HG02981 (cell line): ENCODE measurements at regions not wholly inside any gene's neighbourhood (a gene's known extent, or its start where the extent isn't known, plus 50 kb on each side); places are given as distances from the start of the nearest gene placed in this dataset.

Source experiments
- ATAC-seq: cut with Tn5 transposase; IDR thresholded peaks from one replicate; pipeline ENCODE4 v1.9.1; 2021; ENCODE audit warnings: mild to moderate bottlenecking, moderate library complexity; ENCODE audit not compliant: unreplicated experiment

DNA sequence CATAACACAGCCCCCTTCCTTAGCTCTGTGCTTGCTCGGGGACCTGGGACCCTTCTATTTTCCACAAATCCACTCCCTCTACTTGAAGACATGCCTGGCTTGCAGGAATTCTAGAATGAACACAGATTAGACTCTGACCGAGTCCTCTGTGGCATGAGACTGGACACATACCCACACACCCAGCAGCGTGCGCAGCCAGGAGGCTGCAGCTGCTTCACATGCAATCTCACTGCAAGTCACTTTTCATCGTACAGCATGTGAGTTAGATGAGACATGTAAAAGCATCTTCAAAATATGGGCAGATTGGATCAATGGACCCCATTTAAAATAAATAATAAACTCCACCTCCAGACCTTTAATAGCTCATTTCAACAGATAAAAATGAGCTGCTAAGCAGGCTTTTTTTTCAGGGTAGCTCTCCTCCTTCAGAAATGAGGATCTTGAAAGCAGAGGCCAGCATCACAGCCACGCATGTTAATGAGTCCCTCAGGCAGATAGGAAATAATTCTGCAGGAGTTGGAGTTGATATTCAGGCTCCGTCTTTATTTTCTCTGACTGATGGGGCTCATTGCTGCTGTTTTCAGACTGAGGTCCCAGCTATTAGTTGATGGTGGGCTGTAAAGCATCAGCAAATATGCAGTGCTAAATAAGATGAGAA, 215.1 kb upstream of the GGTLC1 start:
- no peak for ATAC-seq

DNA sequence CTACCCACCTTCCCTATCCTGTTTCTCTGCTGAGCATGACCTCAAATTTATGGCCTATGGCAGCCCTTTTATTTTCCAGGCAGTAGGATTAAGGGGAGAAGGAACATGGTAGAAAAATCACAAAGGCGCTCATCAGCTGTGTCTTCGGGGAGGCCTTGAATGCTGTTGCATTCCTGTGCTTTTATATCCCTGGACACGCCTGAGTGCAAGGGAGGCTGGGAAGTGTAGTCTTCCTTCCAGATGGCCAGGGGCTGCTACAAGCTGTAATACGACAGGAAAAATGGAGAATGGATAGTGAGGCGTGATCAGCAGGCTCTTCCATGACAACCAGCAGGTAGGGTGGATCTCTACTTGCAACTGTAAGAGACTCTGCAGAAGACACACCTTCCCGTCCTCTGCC, 210.9 kb upstream of the GGTLC1 start:
- no peak for ATAC-seq

DNA sequence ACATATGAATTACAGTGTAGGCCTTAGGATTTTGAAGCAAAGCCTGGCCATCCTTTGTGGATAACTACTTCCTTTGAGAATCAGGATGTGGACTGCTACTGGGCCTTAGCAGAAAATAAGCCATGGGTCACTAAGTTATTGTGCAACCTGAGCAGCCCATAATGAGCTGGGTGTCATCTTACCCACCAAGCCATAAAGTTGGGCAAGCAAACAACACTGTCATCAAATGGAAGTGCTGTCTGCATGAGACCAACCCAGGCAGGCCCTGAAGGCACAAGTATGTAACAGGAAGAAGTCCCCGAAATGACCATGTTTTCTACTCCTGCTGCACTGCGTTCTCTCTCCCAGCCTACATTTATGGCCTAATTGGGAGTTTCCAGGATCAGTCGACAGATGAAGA, 205.6 kb upstream of the GGTLC1 start:
- ATAC-seq: no peak

DNA sequence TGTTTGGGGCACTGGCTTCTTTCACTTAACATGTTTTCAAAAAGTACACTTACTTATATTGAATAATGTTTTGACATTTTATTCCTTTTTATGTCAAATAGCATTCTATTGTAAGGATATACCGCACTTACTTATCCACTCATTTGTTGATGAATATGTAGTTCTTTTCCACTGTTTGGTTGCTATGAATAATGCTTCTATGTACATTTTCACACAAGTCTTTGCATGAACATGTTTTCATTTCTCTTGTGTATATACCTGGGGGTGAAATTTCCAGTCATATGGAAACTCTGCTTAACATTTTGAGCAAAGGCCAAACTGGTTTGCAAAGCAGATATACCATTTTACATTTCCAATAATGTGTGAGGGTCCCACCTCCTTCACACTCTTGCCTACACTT, 202.3 kb upstream of the GGTLC1 start:
- ATAC-seq: no peak

DNA sequence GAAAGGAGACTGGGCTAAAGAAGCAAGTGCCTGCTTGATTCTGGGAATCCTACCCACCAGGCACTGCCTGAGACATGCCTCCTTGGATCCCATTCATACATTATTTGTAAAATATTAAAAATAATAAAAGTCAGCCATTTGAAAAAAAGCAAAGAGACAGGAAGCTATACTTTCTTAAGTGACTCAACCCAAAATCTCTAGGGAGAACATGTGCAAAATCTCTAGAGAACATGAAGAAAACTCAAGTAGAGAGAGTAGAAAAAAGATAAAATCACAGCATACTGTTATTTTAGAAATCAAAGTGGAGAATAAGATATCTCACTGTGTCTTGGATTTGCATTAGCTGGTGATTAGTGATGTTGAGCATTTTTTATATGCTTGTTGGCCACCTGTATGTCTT, 197.2 kb upstream of the GGTLC1 start:
- no peak for ATAC-seq

DNA sequence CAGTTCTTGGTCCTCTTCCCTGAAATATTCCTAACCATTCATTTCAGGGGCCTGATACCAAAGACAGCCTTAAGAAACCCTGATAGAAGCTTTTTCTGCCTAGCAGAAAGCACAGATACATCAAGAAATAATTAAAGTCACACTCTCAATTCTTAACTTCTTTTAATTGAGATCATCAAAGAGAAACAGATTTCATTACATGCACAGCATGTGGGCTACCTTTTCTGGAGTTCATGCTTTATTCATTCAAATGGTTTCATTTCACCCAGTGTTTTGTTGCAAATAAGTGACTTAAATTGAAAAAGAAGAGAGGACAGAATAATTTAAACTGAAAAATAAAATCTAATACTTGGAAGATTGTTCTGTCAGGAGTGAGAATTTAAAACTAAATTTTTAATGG, 192.6 kb upstream of the GGTLC1 start:
- ATAC-seq: no peak

DNA sequence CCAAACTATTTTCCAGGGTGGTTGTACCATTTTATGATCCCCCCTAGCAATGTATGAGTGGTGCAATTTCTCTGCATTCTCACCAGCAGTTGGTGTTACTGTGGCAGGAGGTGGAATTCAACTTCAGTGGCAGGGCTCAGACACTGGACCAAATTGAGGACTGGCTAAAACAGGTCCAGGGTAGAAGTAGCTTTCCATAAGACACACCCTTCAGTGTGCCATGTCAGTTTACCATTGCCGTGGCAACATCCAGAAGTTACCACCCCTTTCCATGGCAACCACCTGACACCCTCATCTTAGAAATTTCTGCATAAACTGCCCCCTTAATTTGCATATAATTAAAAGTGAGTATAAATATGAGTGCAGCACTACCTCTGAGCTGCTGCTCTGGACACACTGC, 180.7 kb upstream of the GGTLC1 start:
- no peak for ATAC-seq

DNA sequence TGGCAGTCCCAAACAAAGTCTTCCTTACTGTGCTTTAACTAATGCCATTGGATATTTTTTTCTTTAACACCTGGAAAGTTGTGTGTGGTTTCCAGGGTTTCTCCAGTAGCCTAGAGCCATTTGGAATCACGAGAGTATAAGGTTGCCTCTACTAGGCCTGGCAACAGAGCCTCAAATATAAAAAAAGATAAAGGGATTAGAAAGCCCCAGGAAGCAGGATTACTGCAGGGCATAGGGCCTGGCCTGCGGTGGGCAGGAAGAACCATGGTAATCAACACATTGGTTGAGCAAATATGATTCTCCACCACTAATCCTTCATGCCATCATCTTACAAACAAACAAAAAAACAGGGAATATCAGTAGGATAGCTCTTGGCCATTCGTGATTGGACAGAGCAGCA, 177.8 kb upstream of the GGTLC1 start:
- no peak for ATAC-seq

DNA sequence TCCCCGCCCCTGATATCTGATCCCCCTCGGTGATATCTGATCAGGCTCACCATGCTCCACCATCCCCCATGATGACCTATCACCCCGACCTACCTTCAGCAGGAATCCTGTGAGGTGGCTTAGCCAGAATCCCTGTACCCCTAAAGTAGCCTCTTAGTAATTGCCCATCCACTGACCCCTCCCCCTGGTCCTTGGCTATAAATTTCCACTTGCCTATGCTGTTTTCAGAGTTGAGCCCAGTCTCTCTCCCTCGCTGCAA, 177.5 kb upstream of the GGTLC1 start:
- no peak for ATAC-seq

DNA sequence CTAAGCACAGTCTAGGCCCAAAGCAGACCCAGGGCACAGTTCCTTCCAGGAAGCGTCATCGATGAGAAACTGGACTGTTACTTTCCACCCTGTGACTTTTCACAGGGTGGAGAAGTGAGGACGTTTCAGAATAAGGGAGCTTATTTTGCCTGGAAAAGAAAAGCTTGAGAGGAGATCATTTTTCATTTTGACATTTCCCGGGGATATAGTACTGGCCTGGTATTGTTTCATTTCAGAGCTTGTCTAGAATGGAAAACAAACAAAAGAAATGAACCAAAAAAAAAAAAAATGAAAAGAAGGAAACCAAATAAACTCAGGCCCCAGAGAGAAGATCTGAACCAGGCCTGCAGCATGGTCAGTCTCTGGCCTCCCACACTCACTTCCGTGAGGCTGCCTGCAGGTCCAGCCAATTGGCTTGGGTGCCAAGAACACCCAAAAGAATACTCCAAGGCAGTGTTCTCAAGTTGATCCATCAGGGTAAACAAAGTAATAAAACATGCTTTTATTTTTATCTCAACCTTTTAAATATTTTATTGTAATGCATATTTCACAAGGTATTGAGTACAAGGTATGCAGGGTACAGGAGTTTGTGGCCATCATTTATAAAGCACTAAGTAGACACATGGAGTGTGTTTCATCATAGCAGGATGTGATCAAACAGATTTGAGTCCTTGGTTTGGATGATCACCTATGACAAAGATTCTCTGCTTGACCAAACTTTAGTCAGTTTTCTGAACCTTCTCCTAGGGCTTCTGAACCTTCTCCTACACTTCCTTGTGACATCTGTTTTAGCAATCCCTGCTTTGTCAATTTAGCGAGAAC, 176.9 kb upstream of the GGTLC1 start:
- ATAC-seq: no peak

DNA sequence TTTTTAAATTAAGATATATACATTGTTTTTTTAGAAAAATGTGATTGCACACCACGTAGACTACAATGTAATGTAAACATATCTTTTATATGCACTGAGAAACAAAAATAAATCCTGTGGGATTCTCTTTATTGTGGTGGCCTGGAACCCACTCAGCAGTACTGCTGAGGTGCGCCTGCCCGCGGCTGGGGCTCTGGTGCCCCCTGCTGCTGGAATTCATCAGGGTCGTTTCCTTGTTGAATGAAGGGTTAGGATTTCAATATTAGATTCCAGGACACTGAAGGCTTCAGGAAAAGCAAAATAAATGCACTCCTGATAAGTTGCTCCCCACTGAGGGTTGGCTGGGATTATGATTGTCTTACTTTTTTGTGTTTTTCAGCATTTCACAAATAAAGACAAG, 175.8 kb upstream of the GGTLC1 start:
- no peak for ATAC-seq

DNA sequence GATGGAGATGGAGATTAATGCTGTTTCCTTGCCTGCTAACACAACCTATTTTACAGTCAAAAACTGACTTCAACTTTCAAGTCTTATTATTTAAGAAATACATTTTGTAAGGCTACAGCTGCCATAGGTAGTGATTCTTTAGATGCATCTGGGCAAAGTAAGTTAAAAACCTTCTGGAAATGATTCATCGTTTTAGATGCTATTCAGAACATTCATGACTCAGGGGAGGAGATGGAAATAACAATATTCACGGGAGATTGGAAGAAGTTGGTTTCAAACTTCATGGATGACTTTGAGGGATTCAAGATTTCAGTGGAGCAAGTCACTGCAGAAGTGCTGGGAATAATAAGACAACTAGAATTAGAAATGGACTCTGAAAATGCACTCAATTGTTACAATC, 174.9 kb upstream of the GGTLC1 start:
- ATAC-seq: no peak

DNA sequence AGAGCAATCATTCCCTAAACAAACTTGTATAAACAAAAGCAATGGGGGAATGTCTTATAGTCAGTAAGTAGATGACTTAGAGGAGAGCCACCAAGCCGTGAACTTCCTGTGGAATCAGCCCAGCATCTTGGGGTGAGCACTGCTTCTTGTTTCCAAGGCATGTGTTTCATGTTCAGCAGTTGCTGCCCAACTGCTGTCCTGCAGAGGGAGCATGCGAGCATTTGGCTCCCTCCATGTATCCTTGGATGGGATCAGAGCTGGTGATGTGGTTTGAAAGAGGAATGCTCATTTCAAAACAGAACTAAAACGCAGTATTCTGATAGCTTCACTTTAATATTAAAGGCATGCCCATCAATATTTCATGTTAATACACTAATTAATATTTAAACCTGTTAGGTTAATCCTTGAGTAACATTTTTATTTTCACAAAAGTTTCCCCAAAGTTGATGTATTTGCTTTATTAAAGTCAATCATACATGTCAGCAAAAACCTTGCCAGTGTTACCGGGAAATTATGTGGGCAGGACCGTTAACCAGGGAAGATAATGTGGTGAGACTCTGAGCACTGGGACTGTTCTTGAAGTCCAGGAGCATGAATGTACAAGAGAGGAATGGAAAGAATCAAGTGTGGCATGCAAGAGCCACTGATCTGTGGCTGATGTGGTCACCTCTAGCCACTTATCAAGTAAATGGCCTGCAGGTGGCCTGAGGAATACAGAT, 172.1 kb upstream of the GGTLC1 start:
- no peak for ATAC-seq

DNA sequence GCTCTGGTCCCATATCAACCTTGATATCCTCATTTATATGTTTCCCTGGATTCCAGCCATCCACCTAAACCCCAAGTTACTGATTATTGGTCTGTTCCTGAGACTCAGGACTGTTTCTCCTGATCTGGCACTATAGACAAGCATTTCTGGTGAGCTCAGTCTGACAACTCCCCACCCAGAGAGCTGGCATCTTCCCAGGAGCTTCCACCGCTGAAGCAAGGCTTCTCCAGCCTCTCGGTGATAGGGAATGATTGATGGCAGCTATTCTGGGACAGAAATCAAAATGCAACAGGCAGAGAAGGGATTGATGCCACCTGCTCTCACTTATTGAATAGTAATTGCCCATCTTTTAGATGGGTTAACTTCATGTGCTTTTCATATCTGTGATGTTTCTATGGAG, 169.7 kb upstream of the GGTLC1 start:
- no peak for ATAC-seq

DNA sequence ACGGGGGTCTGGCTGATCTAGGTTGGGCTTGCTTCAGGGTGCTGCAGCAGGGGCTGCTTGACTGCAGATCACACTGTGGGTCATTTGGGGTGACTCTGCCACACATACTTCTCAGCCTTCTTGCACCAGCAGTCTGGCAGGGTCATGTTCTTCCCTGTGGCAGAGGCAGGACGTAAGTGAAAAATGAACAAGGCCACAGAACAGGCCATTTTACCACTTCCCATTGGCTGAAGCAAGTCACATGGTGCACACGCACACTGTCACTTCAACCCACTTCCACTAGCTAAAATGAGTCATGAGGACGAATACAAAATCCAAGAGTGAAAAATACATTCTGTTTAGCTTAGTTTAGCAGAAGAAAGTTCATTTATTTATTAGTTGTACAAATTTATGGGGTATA, 168.6 kb upstream of the GGTLC1 start:
- no peak for ATAC-seq

DNA sequence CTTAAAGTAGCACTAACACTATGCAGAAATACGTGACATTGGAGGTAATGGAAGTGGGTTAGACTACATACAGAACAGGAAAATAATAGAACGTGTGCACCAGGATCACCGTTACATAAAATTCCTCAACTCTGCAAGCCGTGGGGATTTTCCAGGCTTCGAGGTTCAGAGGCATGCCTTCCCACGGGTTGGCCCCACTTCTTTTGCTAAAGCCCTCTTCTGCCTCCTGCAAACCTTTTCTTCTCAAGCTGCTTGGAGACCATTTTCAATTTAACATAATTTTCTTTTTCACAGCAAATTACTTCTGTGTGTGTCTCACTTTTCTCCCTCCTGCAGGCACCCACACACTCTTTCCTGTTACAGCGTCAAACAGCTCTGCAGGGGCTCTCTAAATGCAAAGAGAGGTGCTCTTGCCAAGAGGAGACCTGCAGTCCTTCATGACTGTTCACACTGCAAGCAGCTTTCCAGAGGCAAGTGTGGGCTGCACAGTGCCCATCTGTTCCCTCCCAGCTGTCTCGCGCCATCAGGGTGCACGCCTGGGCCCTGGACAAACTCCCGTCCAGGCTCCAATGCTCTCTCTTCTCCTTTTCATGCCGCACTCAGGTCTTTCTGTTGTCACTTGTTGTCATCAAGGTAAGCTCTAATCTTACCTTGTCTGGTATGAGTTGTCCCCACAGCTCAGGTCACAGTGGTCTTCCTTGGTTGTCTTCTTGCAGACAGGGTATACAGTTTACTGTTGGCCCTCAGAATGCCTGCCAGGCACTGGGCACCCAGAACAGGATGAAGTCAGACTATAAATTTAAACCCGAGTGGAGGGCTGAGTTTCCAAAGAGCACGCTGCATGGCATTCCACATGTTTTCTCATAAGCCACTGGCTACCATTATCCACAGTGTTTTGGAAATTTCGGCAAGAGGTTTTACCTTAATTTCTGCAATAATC, 164.8 kb upstream of the GGTLC1 start:
- no peak for ATAC-seq

DNA sequence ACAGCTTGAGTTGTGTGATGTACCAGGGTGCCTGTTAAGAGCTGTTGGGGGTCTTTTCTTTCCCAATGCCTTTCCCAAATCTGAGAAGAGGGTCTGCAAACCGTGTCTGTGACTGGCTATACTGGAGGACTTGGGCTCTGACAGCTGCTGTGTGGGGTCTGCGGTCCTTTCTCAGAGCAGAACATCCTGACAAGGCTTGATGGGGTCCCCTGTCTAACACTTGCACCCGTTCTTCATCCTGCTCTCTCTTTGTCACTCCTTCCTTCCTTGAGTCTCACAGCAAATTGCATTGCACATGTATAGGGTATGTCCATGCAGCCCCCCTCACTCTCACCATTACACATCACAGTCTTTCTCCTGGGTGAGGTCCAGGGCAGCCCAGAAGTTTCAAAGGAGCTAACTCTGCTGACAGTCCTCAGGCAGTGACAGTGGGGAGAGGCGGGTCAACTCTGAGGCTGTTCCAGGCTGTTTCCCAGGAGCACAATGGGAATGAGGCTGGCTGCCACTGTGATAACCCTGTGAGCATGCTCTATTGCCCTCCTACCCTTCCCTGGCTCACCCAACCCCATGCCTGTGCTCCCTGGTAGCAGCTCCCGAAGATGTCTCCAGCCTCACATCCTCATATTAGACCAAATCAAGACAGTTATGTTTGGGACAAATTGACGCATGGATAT, 163.2 kb upstream of the GGTLC1 start:
- ATAC-seq: no peak

DNA sequence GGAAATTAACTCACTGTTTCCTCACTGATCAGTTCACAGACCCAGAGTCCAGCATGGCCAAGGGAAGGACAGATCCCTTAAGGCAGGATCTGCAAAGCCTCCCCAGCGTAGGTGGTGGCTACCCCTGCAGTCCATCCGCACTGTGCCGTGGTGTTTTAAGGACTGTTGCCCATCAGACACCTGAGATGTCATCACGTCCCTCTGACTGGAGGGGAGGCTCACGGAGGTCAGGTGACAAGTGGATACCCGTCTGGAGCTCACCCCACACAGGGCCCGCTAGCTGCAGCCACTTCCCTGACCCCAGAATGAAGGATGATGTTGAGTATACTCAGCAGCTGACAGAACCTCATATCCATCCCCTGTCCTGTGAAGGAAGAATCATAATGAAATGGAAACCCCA, 161.8 kb upstream of the GGTLC1 start:
- ATAC-seq: no peak

DNA sequence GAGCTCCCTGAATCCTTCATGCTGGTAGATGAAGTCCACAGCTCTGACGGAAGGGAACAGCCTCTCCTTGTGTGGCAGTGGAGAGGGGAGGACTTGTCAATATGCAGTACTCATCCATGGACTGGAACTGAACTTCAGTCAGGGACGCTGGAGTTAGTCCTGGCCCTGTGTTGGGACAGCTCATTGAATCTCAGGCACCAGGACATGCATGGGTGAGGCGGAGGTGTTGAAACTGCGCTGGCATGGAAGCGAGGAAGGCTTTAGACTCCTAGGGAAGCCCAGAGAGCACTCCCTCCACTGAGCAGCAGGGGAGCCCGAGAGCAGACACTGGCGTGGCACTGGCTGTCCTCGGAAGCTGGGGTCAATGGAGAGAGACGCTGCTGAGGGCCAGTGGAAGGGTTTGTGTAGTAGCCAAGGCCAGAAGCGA, 161.3 kb upstream of the GGTLC1 start:
- no peak for ATAC-seq

DNA sequence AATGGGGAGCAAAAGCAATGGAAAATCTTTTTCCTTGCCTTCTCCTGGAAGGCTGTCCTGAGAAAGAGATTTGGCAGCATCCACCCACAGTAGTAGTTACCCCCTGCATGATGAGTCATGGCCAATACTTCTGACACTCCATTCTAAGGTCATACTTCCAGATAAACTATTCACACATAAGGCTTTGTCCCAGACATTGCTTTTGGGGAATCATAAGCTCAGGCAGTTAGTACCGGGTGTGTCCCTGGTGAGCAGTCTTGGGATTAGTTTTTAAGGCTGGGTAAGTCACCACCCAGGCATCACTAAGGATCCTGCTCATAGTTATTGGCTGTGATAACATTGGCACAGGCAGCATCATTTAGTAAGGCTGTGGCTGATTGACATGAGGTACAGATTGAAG, 160.6 kb upstream of the GGTLC1 start:
- no peak for ATAC-seq

DNA sequence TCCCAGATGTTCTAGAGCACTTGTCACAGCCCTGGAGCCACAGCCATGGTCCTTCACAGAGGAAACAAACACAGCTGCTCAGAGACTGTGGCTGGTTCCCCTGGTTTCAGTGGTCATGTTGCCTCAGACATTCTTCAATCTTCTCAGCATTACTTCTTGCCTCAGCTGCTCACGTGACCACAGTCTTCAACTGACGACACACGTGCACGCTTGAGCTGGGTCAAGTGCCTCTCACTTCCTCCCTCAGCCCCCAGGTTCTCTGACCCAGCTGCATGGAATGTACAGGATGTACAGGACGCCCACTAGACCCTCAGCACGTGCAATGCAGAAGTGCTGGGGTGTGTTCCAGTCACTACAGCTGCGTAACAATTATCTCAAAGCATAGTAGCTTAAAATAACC, 159.8 kb upstream of the GGTLC1 start:
- peak; percentile 77 for ATAC-seq
